GM19328 (cell line): ENCODE measurements at regions not wholly inside any gene's neighbourhood (a gene's known extent, or its start where the extent isn't known, plus 50 kb on each side); places are given as distances from the start of the nearest gene placed in this dataset.
"Not testable (repeated sequence)": the region's sequence is repeated elsewhere in the genome, so short reads cannot be mapped to it uniquely, and the experiment has no call there.

Experiments used
- ATAC-seq: cut with Tn5 transposase; IDR thresholded peaks from one replicate; pipeline ENCODE4 v1.9.1; 2021; ENCODE audit warnings: mild to moderate bottlenecking, moderate library complexity; ENCODE audit not compliant: unreplicated experiment

DNA sequence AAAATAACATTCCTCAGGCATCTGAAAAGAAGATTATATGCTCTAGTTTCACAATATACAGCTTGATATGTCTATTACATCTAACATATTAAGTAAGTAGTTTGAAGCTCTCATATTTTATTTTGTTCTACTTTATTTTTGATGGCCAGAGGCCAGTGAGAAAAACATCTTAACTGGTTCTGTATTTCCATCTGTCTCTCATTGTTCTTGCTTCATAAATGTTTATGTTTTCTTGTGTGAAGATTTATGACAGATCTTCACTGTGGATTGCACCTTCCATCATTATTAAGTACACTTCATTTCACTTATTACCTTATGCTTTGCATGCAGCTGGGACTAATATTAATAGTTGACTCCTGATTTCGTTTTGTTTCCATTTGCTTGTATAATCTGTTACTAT lies 511.2 kb downstream of the TSN start:
- ATAC-seq, result no peak

DNA sequence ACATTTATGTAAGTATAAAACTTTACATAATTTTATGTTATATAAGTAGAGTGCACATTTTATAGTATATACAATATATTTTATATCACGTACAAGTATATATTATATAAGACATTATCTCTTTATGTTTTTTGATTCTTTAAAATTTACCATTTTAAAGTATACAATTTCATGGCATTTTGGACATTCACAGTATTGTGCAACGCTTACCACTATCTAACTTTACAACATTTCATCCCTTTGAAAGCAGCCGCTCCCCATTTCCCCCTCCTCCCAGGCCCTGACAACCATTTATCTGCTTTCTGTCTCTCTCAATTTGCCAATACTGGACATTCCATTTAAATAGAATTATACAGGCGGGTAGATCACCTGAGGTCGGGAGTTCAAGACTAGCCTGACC lies 512.5 kb downstream of the TSN start:
- ATAC-seq, result no peak

DNA sequence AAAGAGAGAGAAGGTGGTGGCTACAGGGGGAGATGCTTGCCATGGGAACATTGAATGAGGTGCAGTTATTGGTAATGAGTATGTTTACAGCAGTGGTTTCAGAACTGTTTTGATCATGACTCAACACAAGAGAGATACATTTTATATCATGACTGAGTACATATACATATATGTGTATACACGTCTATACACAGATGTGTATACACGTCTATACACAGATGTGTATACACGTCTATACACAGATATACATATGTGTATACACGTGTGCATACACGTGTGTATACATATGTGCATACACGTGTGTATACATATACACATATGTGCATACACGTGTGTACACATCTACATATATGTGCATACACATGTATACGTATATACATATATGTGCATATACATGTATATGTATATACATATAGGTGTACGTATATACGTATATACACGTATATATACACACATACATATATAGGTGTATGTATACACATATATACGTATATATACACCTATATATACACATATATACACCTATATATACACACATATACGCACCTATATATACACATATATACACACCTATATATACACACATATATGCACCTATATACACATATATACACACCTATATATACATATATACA lies 518.5 kb downstream of the TSN start:
- ATAC-seq, result no peak

DNA sequence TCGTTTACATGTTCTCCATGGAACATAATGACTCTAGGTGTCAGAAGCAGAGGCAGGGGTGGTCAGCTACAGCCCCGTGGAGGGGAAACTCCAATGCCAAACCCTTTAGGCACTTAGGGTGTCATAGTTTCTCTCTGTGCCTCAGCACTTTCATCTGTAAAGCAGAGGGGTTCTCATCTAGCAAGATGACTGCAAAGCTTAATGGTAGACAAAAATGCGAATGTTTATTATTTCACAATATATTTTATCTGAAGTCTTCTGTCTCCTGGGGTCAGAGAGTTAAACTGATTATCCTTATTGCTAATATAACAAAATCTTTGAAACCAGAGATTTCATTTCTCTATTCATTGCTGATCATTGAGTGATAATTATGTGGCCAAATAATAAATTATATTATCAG lies 522.5 kb downstream of the TSN start:
- no peak for ATAC-seq

DNA sequence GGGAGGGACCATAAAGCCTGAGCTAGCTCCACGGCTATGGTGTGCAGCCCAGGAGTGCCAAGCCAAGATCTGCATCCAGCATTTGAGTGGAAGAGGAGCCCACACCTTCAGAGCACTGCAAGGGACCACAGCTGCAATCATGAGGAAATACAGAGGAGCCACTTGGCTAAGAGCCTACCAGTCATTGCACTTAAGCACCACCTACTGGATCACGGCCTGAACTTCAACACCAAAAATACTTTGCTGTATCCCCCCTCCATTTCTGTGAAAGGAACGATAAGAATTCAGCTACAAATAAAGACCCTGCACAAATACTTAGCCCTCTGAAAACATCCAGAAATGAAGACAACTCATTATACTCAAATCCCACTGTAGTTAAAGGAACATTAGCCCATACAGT lies 545.3 kb downstream of the TSN start:
- ATAC-seq, result no peak

DNA sequence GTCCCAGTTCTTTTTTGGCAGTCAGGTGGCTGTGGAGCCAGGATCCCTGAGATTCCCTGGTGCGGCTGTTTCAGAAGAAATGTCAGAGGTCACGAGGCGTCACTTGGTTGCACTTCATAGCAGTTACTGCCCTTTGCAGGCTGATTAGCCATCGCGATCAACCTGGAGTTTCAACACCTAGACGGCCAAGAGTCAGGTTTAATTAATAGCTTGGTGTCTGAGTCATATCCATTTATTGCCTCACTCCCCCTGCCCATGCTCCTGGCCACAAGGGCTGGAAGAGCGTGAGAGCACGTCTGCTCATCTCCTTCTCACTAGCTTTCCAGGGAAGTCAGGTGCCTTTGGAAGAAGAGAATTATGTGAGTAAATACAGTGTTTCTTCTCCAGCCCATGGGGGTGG lies 552.3 kb downstream of the TSN start:
- ATAC-seq, result no peak

DNA sequence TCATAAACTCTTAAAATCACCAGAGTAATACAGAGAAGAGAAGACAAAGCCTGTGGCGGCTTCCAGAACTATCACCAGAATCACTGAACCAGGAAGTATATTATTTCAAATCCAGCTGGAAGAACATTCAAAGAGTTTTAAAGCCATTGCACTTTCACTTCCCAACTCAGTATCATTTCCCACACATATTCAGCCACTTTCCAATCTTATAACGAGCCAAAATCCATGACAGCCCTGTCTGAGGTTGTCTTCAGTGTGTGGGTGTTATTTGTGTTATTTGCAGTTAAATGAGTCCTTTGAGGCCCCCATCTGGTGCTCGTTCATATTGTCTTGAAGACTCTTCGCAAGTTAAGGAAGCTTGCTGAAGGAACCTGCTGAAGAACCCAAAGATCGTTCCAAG lies 559.9 kb downstream of the TSN start:
- ATAC-seq, result no peak

DNA sequence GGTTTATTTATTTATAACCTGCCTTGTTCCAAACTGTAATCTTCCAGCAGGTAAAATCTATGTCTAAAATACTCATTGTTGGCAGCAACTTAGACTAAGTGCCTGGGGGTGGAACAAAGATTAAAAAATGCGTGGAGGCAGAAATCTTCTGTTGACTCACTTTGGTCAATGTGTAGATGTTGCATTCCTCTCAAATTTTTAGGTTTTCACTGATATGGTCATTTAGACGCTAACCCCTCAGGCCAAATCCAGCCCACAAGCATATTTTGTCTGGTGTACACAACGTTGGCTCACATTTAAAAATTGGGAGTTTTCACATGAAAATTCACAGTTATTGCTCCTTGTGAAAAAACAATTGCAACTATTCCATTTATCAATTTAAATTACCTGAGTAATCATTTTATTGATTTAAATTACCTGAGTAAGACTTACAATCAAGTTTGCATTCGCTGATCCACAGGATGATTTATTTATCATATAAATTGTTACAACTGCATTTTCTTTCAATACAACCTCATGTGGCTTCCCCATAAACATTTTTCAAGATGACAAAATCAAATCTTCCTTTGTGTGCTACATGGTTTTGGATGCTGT lies 564.2 kb downstream of the TSN start:
- ATAC-seq, result no peak

DNA sequence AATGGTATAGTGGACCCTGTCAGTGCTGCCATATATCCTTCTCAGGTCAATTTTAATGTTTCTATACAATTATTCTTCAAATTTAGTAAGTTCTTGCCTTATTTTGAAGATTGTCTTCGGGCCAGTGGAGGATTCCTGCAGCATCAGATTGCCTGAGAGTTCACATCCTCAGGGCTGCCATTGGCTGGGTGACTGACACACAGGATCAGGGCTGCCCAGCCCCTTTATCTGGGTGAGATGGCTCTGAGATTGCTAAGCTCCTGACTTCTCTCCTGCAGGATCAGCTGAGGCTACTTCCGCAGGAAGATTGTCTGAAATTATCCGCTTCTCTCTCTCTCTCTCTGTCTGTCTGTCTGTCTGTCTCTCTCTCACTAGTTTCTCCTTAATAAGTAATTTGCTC lies 567.4 kb downstream of the TSN start:
- no peak for ATAC-seq

DNA sequence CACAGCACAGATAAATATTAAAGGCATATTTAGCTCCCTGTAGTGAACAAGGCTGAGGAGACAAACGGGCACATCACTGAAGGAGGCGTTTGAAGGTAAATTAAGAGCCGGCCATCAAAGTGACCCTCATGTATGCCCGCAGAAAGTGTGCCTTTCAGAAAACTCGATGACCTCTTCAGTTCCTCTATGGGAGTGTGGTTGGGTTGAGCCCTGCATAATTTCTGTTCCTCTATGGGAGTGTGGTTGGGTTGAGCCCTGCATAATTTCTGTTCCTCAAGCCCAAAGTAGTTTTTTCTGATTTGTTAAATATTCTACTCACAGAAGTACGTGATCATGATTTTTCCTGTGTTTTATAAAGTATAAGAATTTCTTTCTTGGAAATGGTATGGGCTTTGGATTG lies 568.5 kb downstream of the TSN start:
- no peak for ATAC-seq

DNA sequence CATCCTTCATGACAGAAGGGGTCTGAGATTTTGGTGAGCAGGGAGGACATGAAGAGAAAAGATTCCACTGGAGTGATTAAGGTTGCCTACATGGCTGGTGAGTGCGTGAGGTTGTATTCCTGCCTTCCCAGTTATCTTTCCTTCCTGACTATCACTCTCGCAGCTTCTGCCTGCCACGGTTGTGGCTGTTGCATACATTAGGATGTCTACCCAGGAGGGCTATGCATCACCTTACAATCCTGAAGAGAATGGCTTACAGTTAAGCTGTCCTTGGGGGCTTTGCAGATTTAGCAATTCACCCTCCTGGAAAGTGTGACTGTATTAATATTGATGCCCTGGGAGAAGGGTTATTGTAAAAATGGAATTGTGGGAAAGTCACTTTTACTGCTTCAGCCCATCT lies 571.0 kb downstream of the TSN start:
- no peak for ATAC-seq

DNA sequence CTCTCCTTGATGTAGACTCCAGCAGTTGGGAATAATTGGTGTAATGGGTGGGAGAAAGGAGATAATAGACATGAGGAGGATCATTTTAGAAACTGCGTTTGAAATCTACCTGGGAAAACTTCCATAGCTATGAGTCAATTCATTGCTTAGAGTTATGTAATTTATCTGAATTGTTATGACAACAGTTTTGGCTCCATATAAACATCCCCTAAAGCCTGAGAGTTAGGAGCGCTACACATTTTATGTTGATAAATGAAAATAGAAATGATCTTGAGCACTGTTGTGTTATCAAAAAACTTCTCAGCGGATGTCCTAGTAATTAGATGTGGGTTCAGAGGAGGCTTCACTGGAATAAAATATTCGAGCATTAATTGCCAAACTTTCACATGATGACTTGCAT lies 573.4 kb downstream of the TSN start:
- ATAC-seq, result no peak

DNA sequence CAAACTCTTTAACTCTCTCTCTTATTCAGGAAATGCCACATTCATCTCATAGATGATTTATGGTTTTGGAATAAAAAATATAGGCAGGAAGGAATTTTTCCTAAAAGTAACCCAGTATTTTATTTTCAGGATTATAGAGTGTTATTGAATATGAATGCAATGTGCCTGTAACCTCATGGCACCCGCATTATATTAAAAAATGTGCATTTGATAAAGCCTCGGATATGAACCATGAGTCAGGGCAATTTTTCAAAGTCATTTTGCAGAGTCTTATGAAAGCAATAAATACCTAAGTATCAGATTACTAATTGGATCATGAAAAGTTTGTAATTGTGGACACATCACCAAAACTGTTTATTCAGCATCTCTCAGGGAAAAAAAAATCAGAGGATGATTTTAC lies 573.8 kb downstream of the TSN start:
- no peak for ATAC-seq

DNA sequence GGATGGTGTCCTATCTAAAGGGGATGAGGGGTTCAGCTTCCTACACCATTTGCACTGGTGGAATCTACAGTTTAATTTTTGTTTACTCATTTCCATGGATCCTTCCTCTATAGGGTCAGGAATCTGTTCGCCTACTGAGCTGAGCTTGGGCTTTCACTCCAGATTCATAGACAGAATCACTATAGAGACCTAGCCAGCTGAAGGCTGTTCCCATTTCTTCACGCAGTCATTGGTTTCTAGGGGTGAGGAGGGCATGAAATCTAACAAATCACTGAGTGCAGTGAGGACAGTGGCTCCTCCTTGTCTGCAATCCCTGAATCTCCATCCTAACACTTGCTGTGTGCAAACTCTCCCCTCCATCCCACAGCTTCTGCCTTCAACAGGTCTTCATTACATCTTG lies 578.5 kb downstream of the TSN start:
- no peak for ATAC-seq

DNA sequence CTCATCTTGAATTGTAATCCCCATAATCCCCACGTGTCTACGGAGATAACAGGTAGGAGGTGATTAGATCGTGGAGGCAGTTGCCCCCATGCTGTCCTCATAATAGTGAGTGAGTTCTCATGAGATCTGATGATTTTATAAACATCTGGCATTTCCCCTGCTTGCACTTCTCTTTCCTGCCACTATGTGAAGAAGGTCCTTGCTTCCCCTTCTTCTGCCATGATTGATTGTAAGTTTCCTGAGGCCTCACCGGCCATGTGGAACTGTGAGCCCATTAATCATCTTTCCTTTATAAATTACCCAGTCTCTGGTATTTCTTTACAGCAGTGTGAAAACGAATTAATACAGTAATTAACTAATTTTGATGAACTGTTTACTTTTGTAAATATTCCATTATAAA lies 582.5 kb downstream of the TSN start:
- ATAC-seq, result no peak

DNA sequence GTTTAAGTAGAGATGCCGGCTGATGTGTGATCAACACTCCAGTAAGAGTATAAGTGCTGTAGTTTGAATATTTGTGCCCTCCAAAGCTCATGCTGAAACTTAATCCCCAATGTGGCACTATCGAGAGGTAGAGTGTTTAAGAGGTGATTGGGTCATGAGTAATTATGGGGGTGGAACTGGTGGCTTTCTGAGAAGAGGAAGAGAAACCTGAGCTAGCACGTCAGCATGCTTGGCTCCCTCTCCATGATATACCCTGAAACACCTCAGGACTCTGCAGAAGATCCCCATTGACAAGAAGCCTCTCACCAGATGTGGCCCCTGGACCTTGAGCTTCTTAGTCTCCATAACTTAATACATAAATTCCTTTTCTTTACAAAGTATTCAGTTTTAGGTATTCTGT lies 584.8 kb downstream of the TSN start:
- peak; percentile 86 for ATAC-seq

DNA sequence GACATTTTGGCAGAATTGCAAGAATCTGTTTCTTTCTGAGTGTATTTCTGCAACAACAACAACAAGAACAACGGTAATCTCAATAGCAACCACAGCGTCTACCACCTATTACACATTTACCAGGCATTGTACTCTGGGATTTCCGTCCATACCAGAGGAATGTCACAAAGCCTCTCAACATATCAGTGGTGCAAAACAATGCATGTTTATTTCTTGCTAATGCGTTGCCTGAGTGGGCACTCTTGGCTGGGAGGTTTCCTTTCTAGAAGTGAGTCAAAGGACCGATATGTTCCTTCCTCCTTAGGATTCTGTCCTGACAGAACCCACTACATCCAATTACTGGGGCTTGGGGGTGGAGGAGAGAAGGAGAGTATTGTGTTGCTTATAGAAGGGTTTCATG lies 585.6 kb downstream of the TSN start:
- no peak for ATAC-seq

DNA sequence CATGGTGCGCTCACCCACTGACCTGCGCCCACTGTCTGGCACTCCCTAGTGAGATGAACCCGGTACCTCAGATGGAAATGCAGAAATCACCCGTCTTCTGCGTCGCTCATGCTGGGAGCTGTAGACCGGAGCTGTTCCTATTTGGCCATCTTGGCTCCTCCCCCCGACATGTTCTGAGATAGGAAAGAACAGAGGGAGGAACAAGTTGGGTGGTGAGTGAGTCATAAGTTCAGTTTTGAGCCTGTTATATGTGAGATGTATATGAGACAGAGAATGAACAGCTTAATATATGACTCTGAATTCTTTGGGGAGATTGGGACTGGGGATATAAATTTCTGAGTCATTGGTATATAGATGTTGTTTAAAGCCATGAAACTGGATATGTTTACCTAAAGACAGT lies 596.7 kb downstream of the TSN start:
- not testable (repeated sequence) for ATAC-seq

DNA sequence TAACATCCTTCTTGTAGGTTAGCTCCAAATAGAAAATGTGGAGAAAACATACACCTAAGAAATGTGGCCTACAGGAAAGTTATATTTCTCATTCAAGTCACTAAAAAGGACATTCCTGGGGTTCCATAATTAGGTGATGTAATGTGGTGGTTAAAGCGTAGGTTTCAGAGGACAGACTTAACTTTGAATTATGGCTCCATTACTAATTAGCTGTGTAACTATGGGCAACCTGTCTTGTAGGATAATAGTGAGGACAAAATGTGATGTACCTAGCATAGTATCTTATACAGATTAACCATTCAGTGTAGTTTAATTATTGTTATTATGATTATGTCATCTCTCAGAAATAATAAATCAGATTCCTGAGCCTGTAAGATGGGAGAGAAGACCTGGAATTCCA lies 602.5 kb downstream of the TSN start:
- ATAC-seq, result no peak

DNA sequence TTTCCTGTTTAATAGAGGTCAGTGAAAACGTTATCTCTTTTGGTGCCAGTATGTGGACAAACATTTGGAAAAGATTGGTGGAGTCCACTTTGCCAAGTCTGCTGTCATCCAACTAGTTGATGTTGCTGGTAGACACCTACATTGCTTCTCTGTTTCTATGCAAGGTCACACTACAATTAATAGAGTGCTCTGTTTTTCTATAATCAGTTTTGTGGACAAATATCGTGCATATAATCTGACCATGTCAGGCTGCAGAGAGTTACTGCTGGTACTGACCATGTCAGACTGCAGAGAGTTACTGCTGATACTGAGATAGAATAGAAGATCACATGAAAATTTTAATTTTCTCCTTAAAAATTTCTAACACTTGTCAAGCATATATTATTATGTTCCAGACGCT lies 603.3 kb downstream of the TSN start:
- no peak for ATAC-seq

DNA sequence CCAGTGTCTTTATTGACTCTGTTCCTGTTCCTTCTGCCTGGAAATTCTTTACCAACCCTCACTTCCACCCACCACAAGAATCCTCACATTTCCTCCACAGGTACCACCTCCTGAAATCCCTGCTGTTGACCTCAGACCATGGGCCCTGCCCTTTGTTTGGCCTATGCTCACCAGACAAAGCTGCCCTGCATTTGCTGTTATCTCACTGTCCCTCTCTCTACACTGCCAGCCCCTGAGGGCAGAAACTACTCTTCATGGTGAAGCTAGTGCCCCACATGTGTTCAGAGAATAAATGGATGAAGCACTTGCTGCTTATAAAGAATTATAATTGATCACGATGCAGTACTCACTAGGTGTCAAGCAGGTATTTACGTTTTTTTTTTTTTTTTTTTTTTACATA lies 608.4 kb downstream of the TSN start:
- no peak for ATAC-seq

DNA sequence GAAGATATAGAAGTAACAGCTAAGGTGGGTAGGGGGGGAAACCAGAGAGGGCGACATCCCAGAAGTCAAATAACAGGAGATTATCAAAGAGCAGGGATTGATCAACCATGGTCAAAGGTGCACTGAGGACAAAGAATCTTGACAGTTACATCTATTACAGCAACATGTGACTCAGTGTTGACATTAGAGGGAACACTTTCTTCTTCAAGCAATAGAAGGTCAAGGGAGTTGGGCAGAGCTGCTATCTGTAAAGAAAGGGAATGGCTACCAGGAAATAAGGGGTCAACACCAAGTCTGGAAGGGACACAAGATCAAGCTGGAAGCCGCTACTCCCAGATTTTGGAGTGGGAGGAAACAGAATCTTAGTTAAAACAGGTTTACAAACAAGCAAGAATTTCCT lies 611.0 kb downstream of the TSN start:
- no peak for ATAC-seq

DNA sequence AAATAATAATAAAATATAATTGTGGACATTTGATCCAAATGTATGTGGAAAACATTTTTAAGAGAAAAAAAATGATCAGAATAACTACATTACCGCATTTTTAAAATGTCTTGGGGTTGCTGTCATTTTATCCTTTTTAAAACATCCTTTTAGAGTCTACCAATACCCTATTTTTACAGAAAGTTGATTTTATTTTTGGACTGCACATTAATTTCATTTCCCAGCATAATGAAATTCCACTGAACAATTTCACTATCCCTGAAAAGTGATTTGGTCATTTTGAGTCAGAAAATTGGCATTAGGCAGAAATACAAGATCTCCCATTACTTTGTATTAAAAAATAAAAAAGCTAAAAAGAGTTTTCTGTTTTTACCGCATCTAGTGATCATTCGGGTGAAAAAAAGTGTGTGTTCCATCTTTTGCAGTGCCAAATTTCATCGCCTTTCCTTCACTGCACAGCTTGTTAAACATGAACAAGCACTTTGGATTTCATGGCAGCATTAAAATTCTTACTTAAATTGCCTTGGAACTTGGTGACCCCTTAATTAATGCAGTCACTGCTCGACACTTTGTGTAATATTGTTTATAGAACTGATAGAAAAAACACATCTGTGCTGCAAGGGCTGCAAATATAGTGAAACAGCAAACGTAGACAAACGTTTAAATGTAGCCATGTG lies 611.7 kb downstream of the TSN start:
- ATAC-seq, result no peak
